CD14-positive monocyte (primary cell): ENCODE measurements at regions not wholly inside any gene's neighbourhood (a gene's known extent, or its start where the extent isn't known, plus 50 kb on each side); places are given as distances from the start of the nearest gene placed in this dataset.

Experiments used
- DNase-seq, 3 donors: peaks; one replicate each; pipeline ENCODE4 v3.0.0-alpha.2; 2011 to 2022
- H2AFZ ChIP-seq: 2 replicates; pipeline ENCODE4 v1.6.0; 2012; ENCODE audit warnings: mild to moderate bottlenecking, low read depth, low read length, inconsistent platforms; ENCODE audit not compliant: insufficient read depth, poor library complexity, severe bottlenecking
- H3K27ac ChIP-seq, 2 donors: 1 replicate in 1 of 2; 2 replicates in 1 of 2; pipeline ENCODE4 v1.5.1; 2012 to 2013; ENCODE audit warnings: low read length in 2 of 2, control low read depth in 1 of 2, inconsistent platforms in 1 of 2, low read depth in 1 of 2, mild to moderate bottlenecking in 1 of 2
- H3K27me3 ChIP-seq, 2 donors: one replicate each; pipeline versions ENCODE4 v1.6.0 to v1.6.1; 2011 to 2013; ENCODE audit warnings: low read length in 2 of 2; ENCODE audit not compliant: control insufficient read depth in 2 of 2, insufficient read depth in 2 of 2
- H3K36me3 ChIP-seq, 2 donors: replicated peaks in 1 of 2; 1 replicate in 1 of 2; 2 replicates in 1 of 2; pipeline versions ENCODE4 v1.5.1 to v1.6.1; 2012 to 2013; ENCODE audit warnings: low read length in 2 of 2, control low read depth in 1 of 2, inconsistent platforms in 1 of 2, mild to moderate bottlenecking in 1 of 2; ENCODE audit not compliant: insufficient read depth in 2 of 2, control insufficient read depth in 1 of 2
- H3K4me1 ChIP-seq, 2 donors: 1 replicate in 1 of 2; 2 replicates in 1 of 2; pipeline versions ENCODE4 v1.5.1 to v1.6.1; 2012 to 2013; ENCODE audit warnings: low read length in 2 of 2, control low read depth in 1 of 2, inconsistent platforms in 1 of 2, mild to moderate bottlenecking in 1 of 2, moderate library complexity in 1 of 2; ENCODE audit not compliant: insufficient read depth in 2 of 2, control insufficient read depth in 1 of 2
- H3K4me2 ChIP-seq: replicated peaks from 2 replicates; pipeline ENCODE3; 2012; ENCODE audit warnings: low read length, moderate library complexity, mild to moderate bottlenecking; ENCODE audit not compliant: poor library complexity, severe bottlenecking; ENCODE audit errors: extremely low read depth
- H3K4me3 ChIP-seq, 3 experiments: fragments of 200-600 bp in 1 of 3; sonication (generic) in 1 of 3; replicated peaks in 1 of 3; 1 replicate in 2 of 3; 2 replicates in 1 of 3; pipeline ENCODE4 v1.5.1; 2011 to 2013; ENCODE audit warnings: low read length in 3 of 3, mild to moderate bottlenecking in 3 of 3, control low read depth in 2 of 3, low read depth in 2 of 3, inconsistent platforms in 1 of 3, moderate library complexity in 1 of 3
- H3K79me2 ChIP-seq: 2 replicates; pipeline ENCODE4 v1.6.0; 2012; ENCODE audit warnings: mild to moderate bottlenecking, control low read depth, inconsistent platforms, low read length, moderate library complexity; ENCODE audit not compliant: insufficient read depth
- H3K9ac ChIP-seq: 2 replicates; pipeline ENCODE4 v1.6.0; 2017; ENCODE audit warnings: low read length, mild to moderate bottlenecking; ENCODE audit not compliant: insufficient read depth, poor library complexity, severe bottlenecking
- H3K9me3 ChIP-seq, 2 donors: replicated peaks in 1 of 2; 1 replicate in 1 of 2; 2 replicates in 1 of 2; pipeline versions ENCODE4 v1.5.1 to v1.6.1; 2012 to 2013; ENCODE audit warnings: low read length in 2 of 2, control low read depth in 1 of 2; ENCODE audit not compliant: control insufficient read depth in 1 of 2, insufficient read depth in 1 of 2
- H4K20me1 ChIP-seq: 2 replicates; pipeline ENCODE4 v1.6.0; 2012; ENCODE audit warnings: mild to moderate bottlenecking, low read length, control low read depth, moderate library complexity; ENCODE audit not compliant: insufficient read depth
- H3K27ac Mint-ChIP-seq, 7 donors: one replicate each; pipeline ENCODE4 v1.8.0; 2020; ENCODE audit warnings: mild to moderate bottlenecking in 7 of 7, mixed read lengths in 7 of 7, moderate library complexity in 6 of 7, inconsistent platforms in 2 of 7
- H3K27me3 Mint-ChIP-seq, 3 donors: one replicate each; pipeline ENCODE4 v1.8.0; 2021 to 2022; ENCODE audit warnings: low read depth in 3 of 3, mild to moderate bottlenecking in 3 of 3, mixed read lengths in 3 of 3, moderate library complexity in 3 of 3, inconsistent platforms in 1 of 3
- H3K36me3 Mint-ChIP-seq, 2 donors: one replicate each; pipeline ENCODE4 v1.8.0; 2020; ENCODE audit warnings: mixed read lengths in 2 of 2, inconsistent platforms in 1 of 2, mild to moderate bottlenecking in 1 of 2
- H3K4me1 Mint-ChIP-seq: one replicate; pipeline ENCODE4 v1.8.0; 2020; ENCODE audit warnings: mild to moderate bottlenecking, mixed read lengths
- H3K4me3 Mint-ChIP-seq, 2 donors: one replicate each; pipeline ENCODE4 v1.8.0; 2020; ENCODE audit warnings: mild to moderate bottlenecking in 2 of 2, mixed read lengths in 2 of 2, moderate library complexity in 1 of 2
- H3K9me3 Mint-ChIP-seq, 7 donors: one replicate each; pipeline ENCODE4 v1.8.0; 2020 to 2022; ENCODE audit warnings: mixed read lengths in 7 of 7, mild to moderate bottlenecking in 6 of 7, moderate library complexity in 6 of 7, inconsistent platforms in 2 of 7
- WGBS: methylation state at CpG from one replicate; pipeline ENCODE4 v1.1.5; 2013; ENCODE audit warnings: missing lambda C conversion rate; ENCODE audit not compliant: insufficient coverage; 5-methylcytosine and 5-hydroxymethylcytosine counted together
- intact Hi-C, 2 donors: fragments of 100-400 bp; cut with micrococcal nuclease; formaldehyde crosslinking; loops; one replicate each; pipeline versions ENCODE4 v1.15.0 to v1.15.1; 2023
- TF ChIP-seq, protein P1 (sequence below): fragments of 200-600 bp; IDR thresholded peaks from one replicate; pipeline ENCODE4 v1.8.0; 2022; ENCODE audit warnings: antibody characterized with exemption, mild to moderate bottlenecking

DNA sequence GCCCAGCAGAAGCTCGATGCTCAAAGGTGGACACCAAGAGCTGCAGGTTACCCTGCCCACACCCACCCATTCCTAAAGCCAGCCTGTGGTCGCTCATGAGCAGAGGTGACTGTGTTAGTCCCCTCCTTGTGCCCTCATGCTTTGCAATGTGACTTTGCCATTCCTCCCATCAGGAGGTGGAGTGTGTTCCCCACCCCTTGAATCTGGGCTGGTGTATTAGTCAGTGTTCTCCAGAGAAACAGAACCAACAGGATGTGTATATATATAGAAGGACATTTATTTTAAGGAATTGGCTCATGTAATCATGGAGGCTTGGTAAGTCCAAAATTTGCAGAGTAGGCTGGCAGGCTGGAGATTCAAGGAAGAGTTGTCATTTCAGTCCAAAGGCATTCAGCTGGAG, 54.4 kb upstream of the RNF24 start:
- no peak overlapping the region for H3K4me3 ChIP-seq
- TF ChIP-seq, protein P1, sequence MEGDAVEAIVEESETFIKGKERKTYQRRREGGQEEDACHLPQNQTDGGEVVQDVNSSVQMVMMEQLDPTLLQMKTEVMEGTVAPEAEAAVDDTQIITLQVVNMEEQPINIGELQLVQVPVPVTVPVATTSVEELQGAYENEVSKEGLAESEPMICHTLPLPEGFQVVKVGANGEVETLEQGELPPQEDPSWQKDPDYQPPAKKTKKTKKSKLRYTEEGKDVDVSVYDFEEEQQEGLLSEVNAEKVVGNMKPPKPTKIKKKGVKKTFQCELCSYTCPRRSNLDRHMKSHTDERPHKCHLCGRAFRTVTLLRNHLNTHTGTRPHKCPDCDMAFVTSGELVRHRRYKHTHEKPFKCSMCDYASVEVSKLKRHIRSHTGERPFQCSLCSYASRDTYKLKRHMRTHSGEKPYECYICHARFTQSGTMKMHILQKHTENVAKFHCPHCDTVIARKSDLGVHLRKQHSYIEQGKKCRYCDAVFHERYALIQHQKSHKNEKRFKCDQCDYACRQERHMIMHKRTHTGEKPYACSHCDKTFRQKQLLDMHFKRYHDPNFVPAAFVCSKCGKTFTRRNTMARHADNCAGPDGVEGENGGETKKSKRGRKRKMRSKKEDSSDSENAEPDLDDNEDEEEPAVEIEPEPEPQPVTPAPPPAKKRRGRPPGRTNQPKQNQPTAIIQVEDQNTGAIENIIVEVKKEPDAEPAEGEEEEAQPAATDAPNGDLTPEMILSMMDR: no peak
- H3K4me2 ChIP-seq: no peak overlapping the region
- H3K27ac ChIP-seq: no peak overlapping the region
- no peak for DNase-seq
- intact Hi-C loops: loop anchor here (5.0 kb wide), 2 partner anchors 52 to 77 kb away; partner anchors contain the start of gene RNF24 (in 1 of the 2)
- no peaks in the 10 kb centered on the region for H3K27me3 ChIP-seq
- no peaks in the 10 kb centered on the region for H3K36me3 ChIP-seq
- H3K27ac Mint-ChIP-seq: no peak overlapping the region
- WGBS: 100% methylated on average over 1 of the region's 2 CpGs
- peaks cover 0 to 4% (median 0%) of the 10 kb centered on the region in 7 donors for H3K9me3 Mint-ChIP-seq
- H3K9me3 ChIP-seq: no peaks in the 10 kb centered on the region
- H2AFZ ChIP-seq: no peak overlapping the region
- peaks cover 84% of the 10 kb centered on the region for H3K4me1 Mint-ChIP-seq
- H3K4me3 Mint-ChIP-seq: no peak overlapping the region
- H4K20me1 ChIP-seq: no peaks in the 10 kb centered on the region
- H3K36me3 Mint-ChIP-seq: no peaks in the 10 kb centered on the region
- H3K4me1 ChIP-seq: peaks cover 57 to 81% of the 10 kb centered on the region in 2 donors
- peaks cover 0 to 1% (median 0%) of the 10 kb centered on the region in 3 donors for H3K27me3 Mint-ChIP-seq
- peaks cover 2% of the 10 kb centered on the region for H3K79me2 ChIP-seq
- H3K9ac ChIP-seq: no peak overlapping the region

DNA sequence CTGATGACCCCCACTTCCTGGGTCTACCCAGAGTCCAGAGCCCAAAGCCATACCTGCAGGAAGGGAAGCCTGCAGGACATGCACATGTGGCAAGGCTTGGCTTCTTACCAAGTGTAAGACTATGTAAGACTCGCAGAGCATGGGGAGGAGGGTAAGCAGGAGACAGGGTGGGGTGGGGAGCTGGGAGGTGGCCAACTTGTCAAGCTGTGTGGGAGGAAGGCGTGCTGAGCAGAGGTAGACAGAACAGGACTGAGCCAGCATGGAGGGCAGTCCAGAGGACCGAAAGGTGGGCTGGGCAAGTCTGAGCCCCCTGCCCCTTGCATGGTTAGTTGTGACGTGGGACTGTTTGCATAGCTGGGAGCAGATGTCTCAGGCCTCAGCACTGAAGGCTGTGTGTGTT, 53.4 kb upstream of the RNF24 start:
- H4K20me1 ChIP-seq: no peaks in the 10 kb centered on the region
- no peak overlapping the region for H3K4me3 Mint-ChIP-seq
- peak overlapping the region; percentile 25 for H2AFZ ChIP-seq
- no peak overlapping the region for H3K4me3 ChIP-seq
- no peak overlapping the region for H3K4me2 ChIP-seq
- H3K4me1 Mint-ChIP-seq: peaks cover 84% of the 10 kb centered on the region
- no peak overlapping the region for H3K9ac ChIP-seq
- peak in 1 of 3 donors; percentile 3 for DNase-seq
- peaks cover 57 to 81% of the 10 kb centered on the region in 2 donors for H3K4me1 ChIP-seq
- WGBS: 54% methylated on average over 4 of the region's 4 CpGs
- H3K27ac ChIP-seq: no peak overlapping the region
- peak overlapping the region in 1 of 7 donors; percentile 57 for H3K27ac Mint-ChIP-seq
- peaks cover 2% of the 10 kb centered on the region for H3K79me2 ChIP-seq
- no peaks in the 10 kb centered on the region for H3K27me3 ChIP-seq
- H3K27me3 Mint-ChIP-seq: peaks cover 0 to 1% (median 0%) of the 10 kb centered on the region in 3 donors
- peaks cover 0 to 4% (median 0%) of the 10 kb centered on the region in 7 donors for H3K9me3 Mint-ChIP-seq
- intact Hi-C loops: loop anchor here in 1 of 2 donors (5.0 kb wide), 1 partner anchor 76 kb away; no protein-coding TSS in a partner anchor
- no peaks in the 10 kb centered on the region for H3K9me3 ChIP-seq
- no peaks in the 10 kb centered on the region for H3K36me3 ChIP-seq
- no peaks in the 10 kb centered on the region for H3K36me3 Mint-ChIP-seq
- TF ChIP-seq, protein P1: no peak
